HG03108 (cell line): ENCODE measurements at regions not wholly inside any gene's neighbourhood (a gene's known extent, or its start where the extent isn't known, plus 50 kb on each side); places are given as distances from the start of the nearest gene placed in this dataset.

Experiments used
- ATAC-seq: cut with Tn5 transposase; IDR thresholded peaks from one replicate; pipeline ENCODE4 v1.9.1; 2021; ENCODE audit warnings: moderate library complexity; ENCODE audit not compliant: unreplicated experiment

DNA sequence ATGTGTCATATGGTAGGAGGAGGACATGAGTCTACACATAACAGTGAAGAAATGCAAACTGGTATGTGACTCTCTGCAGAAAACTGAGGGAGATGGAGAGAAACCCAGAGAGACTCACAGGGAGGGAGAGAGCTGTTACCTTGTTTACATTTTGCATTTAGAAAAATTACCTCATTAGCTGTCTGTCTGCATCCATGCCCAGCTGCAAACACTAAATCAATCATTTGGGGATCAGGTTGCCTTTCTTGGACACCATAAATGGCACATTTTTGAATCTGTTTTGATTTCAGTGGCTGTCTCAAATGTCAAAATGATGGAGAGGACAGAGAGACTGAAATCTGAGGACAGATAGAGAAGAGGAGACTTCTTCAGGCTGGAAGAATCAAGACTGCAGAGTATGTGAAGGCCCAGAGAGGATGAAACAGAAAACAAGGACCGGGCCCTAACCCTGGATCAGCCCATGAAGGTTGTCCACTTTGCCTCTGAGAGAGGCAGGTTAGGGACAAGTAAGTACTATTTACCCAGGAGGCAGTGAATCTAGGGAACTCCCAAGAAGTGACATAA, 92.2 kb downstream of the UNC5CL start:
- no peak for ATAC-seq

DNA sequence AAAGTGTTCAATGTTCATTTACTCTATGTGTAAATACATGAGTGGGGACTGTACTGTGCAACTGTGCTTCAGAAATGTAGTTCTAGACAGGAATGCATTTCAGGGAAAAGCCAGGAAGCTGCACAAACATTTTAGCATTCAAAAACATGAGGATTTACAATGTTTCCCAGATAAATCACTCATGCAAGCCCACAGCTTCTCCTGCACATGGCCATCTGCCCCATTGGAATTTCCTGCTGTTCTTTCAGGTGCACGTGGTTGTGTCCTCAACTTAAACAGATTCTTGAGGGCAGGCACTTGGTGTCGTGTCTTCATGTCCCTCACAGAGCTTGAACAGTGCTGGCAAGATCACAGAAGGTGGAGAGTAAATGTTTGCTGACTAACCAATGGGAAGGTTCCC, 101.5 kb downstream of the UNC5CL start:
- no peak for ATAC-seq

DNA sequence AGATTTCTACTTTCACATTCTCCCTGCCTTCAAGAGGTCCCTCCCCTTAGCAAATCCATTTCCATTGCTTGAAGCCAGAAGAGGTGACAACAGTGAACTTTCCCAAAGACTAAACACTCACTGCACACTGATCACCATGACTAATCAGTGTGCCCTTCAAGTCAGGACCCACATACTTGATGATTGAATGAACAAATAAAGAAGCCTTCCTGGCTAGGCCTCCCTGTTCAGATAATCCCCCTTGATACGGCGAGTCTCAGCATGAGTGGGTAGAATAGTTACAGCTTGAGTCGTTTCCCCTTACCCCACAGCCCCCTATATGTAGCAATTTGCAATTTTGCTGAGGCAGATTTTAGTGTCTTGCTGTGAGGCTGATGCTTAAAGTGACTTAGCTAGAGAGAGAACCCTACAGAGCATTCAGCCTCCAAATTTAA, 102.2 kb downstream of the UNC5CL start:
- ATAC-seq, result no peak

DNA sequence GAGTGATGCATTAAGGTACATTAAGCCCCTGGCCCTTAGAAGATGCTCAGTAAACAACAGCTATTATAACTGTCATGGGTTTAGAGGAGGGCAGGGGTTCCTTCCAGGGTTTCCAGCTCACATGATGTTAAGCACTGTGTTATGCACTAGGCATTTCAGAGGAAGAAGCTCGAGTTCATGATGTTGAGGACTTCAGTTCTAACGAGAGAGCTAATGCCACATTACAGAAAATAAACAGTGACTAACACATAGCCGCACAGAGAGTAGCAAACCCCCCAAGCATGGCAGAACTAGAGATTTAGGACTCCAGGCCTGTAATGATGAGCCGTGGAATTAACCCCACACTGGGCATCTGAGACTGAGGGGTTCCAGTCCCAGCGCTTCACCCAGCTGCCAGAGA, 105.2 kb downstream of the UNC5CL start:
- no peak for ATAC-seq

DNA sequence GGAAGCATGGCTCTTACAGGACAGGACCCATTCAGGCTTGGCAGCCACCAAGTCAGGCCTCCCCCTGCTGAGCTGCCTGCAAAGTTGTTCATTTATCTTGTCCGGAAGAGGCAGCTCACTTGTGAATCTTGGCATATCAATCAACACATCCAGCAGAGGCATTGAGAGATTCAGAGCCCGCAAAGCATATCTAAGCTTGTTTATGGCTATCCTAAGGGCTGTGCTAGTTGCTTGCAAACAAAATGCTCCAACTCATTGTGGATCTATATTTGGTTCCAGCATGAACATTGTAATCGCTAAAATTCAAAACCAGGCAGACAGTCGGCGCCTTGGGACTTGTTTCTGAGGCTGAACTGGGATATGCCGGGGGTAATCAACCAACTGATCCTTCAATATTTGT, 106.1 kb downstream of the UNC5CL start:
- ATAC-seq, result no peak

DNA sequence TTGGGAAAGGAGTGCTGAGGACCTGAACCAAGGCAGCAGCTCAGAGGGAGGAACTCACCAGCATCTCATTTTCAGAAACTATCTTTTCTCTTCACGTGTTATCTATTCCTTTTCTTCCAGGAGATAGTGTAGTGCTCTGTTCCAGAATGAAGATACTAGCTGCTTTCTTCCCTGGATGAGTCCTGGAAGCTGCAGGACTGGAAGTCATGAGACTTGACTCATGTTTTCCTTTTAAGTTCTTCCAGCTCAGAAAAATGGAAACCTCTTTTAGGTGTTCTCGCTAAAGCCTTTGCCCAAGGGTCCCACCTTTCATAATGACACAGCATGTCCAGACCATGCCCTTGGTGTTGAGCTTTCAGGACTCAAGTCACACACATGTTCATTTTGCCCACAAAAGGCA, 106.7 kb downstream of the UNC5CL start:
- ATAC-seq, result no peak

DNA sequence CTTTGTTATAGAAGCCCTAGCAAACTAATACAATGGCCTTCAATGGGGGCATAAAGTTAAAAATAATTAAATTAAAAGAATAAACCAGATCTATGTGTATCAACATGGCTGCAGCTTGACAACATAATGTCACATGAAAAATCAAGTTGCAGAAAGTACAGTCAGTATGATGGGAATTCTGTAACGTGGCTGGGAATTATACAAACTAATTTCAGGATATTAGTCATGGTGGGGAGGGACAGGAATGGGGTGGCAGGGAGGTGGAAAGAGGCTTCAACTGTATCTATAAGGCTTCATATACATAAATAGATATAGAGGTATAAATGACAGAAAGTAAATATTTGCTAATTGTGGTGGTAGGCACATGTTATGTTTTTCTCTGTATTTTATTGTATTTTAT, 107.1 kb downstream of the UNC5CL start:
- ATAC-seq, result no peak

DNA sequence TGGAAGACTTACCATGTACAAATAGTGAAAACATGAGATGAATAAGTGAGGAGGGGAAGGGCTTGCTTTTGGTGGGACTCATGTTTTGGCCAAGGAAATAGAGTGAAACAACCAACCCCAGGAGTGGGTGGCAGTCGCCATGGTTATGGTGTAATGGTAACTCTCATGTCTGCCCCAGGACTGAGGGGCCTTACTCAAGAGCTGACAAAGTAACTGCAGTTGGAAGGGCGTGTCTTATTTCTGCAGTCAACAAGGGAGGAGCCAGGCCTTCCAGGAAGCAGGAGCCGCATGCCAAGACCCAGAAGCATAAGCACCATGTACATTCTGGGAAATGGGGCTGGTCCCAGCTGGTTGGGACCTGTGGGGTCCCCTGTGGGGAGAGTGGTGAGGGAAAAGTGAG, 108.5 kb downstream of the UNC5CL start:
- ATAC-seq, result no peak

DNA sequence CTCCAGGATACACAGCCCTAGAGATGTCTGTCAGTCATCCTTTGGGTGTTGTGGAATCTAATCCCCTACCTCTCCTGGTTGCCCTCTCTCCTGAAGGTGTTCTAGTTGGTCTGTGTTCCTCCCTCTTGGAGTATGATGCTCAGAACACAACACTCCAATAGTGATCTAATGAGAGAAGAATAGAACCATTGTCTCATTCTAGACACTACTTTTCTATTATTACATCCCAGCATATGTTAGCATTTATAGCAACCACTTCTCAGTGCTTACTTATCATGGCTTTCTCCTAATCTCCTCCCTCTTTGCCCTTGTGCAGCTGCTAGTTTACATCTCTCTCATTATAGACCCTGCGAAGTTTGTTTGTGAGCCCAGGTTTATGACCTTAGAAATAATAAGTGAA, 109.0 kb downstream of the UNC5CL start:
- no peak for ATAC-seq

DNA sequence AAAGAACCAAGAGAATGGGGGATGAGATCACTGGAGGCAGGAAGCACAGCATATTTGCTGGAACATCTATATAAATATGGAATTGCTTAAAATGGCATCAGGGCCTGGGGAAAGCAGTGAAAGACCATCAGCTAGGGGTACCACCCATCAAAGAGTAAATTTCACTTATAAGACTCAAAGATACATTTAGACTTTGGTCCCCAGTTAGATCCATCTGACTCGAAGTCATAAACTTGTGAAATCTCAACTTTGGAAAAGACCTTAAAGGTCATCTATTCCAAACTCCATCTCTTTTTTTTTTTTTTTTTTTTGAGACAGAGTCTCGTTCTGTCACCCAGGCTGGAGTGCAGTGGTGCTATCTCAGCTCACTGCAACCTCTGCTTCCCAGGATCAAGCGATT, 109.8 kb downstream of the UNC5CL start:
- no peak for ATAC-seq

DNA sequence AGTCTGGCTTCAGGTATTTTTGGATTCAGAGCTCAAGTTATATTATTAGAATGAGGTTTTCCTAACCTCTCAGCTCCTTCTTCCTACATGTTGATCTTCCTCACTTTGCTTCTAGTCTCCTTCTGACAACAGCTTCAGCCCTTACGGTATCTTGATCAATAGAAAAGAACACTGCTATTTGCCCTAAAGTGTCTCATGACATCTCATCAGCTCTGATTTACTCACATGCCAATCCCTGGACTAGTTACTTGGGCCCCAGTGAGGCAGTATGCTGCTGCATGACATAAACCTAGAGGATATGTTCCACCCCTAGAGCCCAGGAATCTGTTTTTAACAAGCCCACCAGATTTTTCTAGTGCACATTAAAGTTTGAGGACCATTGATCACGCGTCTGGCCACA, 110.3 kb downstream of the UNC5CL start:
- ATAC-seq, result no peak

DNA sequence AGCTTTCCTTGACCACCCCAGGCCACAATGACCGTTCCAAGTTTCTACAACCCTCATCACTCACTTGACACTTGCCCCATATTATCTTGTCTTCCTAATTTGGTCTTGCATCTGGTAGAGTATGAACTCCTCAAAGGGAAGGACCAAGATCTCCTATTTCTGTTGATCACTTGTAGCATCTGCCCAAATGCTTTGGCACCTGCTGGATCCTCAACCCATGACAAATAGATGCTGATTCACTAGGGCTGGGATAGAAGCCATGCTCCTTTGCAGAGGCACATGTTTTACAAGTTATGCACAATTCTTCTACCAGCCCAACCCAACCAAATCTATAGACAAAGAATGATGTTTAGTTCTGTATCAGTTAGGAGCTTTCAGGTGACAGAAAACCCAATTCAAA, 110.7 kb downstream of the UNC5CL start:
- no peak for ATAC-seq

DNA sequence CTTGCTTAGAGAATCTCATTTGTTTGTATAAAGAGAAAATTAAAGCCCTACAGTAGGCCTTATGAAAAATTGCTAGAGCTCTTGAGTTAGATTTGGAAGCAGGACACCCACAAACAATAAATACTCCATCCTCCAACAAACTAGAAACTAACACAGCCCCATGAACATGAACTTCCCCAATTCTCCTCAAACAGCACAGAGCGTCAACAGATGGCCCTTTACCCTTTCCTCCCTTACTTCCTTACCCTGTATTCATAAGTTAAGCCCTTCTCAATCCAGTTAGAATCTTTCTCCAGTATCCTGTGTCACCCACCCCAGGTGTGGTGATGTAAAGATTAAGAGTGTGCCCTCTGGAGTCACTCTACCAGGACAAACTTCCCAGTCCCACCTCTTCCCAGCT, 113.7 kb downstream of the UNC5CL start:
- ATAC-seq, result no peak

DNA sequence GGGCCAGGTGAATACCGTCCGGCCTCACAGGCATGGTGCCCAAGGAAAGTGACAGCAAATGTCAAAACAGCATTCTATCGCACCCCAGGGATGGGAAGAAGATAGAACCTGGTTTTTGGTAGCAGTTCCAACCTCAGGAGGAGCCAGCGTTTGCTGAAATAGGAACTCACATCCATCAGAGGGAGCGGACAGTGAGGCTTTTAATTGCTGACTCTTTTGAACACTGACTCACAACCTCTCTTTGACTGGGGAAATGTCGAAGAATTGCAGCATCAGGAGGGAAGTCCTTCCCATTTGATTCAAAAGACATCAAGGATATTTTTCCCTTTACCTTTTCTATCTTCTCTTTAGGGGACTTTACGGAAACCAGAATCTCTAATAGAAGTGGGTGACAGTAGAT, 114.2 kb downstream of the UNC5CL start:
- ATAC-seq, result no peak

DNA sequence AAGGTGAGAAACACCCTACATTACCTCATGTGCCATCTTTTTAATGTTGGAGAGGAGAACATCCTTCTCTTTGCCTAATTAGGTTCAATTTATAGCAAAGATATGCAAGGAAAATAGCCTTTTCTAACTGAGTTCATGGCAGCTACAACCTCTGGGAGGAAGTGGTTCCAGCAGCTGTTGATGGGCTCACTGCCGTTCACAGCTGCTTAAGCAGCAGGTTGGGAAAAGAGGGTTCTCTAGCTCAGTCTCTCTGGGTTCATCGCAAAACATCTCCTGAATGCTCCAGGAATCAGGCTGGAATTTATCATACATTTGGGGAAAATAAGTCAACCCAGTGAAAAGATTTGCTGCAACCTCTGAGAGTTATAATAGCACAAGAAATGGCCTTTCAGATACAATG, 115.1 kb downstream of the UNC5CL start:
- no peak for ATAC-seq

DNA sequence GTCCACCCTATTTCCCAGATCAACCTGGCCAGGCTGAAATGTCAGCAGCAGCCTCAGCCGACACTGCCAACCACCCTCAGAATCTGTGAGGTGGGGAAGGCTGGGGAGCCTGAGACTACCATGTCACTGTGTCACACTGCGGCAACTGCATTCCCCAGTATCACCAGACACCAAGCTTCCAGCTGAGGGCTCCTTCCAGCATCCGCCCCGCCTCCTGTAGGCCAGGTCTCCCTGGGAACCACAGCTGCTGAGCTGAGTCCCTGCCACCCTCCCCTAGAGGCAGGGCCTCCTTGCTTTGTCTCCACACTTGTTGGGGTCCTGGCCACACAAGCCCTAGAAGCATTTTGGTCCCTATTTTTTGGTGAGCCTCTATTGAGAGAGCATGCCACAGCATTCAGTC, 115.7 kb downstream of the UNC5CL start:
- ATAC-seq, result no peak

DNA sequence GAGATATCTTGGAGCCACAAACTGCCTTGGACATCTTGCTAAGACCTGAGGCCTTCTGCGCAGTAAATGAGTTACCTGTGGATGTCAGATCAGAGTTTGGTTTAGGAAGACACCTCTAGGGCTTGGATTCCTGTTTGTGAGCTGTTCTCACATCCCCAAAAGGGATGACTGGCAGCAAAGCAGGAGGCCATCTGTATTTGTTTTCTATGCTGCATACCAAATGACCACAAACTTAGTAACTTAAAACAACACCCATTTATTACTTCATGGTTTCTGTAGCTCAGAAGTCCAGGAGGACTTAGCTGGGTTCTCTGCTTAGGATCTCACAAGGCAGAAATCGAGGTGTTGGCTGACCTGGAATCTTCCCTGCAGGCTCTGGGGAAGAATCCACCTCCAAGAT, 116.7 kb downstream of the UNC5CL start:
- ATAC-seq, result no peak

DNA sequence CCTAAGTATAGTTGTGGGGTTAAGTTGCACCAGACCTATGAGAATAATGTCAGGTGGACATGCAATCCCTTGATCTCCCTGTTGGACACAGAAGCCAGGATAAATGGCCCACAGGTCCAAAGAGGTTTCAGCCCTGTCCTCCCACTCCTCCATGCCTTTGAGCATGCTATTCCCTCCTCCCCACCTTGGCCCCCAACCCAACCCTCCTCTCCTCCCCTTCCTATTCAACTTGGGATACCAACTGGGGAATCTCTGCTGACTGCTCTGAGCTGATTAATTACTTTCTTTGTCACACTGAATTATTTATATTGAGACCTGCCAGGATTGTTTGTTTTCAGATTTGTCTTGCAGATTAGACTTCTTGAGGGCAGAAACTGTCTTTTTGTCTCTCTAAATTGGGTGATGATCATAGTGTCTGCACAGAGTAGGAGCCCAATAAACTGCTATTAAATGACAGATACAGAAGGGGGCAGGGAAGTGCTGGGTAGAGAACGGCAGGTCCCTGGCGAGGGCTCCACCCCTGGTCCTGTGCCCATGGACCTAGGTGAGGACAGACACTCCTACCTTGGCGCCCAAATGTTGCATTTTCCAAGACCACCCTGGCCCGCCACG, 120.9 kb downstream of the UNC5CL start:
- ATAC-seq, result no peak

DNA sequence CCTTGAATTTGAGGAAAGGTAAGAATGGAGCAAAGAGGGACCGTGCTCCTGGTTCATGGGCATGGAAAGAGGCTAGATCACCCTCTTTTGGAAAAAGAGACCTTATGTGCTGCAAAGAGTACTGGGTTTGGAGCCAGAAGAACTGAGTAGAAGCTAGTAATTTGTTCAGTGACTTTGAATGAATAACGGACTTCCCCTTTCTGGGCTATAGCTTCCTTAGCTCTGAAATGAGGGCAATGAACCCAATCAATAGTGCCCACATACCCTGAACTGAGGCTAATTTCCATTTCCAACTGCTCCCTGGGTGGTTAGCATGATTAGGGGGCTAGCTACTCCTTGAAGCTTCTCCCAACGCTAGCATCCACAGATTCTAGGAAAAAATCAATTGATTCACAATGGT, 121.4 kb downstream of the UNC5CL start:
- ATAC-seq, result no peak

DNA sequence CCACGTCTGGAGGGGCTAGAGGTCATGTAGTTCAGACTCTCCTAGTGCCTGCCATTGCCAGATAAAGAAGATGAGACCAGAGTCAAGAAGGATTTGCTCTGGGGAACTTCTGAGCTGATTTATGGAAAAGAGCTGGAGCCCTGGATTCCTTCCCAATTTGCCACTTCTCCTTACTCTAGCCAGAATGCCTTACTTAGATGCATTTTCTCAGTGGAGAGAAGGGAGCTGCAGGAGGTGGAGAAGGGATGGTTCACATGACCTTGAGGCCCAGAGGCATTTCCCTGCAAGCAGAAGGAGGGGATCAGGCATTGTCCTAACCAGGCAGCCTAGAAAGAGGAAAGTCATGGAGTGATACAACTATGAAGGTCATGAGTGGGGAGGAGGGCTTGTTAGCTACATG, 122.2 kb downstream of the UNC5CL start:
- no peak for ATAC-seq

DNA sequence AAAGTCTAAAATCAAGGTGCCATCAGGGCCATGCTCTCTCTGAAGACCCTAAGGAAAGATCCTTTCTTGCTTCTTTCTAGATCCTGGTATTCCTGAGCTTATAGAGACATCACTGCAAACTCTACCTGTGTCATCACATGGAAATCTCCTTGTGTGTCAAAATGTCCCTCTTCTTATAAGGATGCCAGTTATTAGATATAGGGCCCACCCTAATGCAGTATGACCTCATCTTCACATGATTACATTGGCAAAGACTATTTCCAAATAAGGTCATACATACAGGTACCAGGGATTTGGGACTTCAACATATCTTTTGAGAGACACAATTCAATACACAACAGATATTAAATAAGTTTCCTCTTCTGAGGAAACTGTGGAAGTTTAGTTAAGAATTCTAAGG, 123.9 kb downstream of the UNC5CL start:
- ATAC-seq, result no peak

DNA sequence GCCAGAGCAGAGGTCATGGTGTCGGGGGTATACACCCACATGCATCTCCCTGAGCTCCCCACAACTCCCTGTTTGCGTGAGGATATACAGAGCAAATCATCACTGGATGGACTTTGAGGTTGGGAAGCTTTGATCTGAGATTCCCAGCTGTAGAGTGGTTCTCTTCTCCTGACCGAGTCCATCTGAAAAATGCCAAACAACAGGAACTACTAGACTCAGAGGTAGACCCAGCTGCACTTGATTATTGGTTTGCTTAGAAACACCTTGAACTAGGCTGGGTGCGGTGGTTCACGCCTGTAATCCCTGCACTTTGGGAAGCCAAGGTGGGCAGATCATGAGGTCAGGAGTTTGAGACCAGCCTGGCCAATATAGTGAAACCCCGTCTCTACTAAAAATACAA, 125.0 kb downstream of the UNC5CL start:
- no peak for ATAC-seq
